ENCODE measurements at regions not wholly inside any gene's neighbourhood (a gene's known extent, or its start where the extent isn't known, plus 50 kb on each side); places are given as distances from the start of the nearest gene placed in this dataset.
"Not testable (repeated sequence)": the region's sequence is repeated elsewhere in the genome, so short reads cannot be mapped to it uniquely, and the experiment has no call there.

DNA sequence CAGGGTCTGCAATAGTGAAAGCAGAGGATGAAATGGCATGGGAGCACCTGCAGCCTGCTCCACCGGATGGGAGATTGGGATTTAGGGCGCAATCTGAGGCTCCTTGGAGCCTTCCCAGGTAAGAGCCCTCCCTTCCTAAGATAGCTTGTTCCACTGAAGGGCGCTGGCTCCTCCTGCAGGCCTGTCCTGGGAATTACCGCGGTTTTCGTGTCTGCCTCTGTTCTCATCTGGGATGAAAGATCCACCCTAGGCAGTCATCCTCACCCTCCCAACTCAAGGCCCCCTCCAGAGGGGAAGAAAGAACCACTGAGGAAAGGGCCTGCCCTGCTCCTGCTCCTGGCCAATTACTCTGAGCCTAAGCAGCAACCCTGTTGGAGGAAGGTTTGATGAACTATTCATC lies 547.5 kb downstream of the SMARCA1 start:
- DNase-seq (ENCODE audit: low read depth, low spot score) = peak; percentile 85

DNA sequence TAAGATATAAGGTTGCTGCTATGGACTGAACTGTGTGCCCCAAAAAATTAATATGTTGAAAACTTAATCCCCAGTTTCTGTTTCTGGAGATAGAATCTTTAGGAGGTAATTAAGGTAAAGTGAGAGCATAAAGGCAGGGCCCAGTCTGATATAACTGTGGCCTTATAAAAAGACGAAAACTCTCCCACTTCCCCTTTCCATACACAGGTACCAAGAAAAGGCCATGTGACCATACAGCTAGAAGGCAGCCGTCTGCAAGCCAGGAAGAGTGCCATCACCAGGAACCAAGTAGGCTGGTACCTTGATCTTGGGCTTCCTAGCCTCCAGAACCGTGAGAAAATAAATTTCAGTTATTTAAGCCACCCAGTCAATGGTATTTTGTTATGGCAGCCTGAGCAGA lies 550.3 kb downstream of the SMARCA1 start:
- no peak for DNase-seq (ENCODE audit: low read depth, low spot score)

DNA sequence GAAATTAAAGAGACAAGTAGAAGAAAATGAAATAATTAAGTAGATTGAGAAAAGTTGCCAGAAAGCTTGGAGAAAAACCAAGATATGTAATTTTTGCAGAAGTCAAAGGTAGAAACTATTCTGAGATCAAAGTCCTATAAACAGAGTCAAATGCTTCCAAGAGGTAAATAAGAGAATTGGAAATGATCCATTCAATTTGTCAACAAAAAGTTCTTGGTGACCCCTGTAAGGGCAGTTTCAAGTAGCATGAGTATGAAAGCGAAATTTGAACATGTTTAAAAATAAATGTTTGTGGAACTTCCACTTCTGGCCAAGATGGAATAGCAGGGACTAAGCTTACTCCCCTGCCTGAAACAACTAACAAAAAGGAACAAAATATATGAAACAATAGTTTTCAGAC lies 562.0 kb downstream of the SMARCA1 start:
- no peak for DNase-seq (ENCODE audit: low read depth, low spot score)

DNA sequence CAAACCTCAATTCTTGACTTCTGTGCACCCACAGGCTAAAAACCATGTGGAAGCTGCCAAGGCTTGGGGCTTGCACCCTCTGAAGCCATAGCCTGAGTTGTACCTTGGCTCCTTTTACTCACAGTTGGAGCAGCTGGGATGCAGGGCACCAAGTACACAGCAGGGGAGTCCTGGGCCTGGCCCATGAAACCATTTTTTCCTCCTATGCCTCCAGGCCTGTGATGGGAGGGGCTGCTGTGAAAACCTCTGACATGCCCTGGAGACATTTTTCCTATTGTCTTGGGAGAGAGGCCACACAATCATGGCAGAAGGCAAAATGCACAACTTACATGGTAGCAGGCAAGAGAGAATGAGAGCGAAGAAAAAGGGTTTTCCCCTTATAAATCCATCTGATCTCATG lies 568.6 kb downstream of the SMARCA1 start:
- DNase-seq (ENCODE audit: low read depth, low spot score) = not testable (repeated sequence)

DNA sequence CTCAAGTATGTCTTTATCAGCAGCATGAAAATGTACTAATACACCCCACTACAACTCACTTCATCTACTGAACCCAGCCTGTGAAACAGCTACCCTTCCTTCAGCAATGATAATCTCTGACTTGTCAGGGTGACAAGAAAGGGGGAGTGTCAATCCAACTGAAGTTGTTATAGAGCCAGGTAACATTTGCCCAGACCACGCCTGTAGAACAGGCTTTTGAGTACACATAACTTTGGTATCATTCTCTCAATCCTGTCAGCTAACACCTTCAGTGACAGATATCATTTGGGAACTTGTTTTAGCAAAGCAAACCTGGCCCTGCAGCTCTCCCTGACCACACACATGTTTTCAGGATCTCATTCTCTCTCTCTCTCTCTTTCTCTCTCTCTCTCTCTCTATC lies 592.2 kb downstream of the SMARCA1 start:
- no peak for DNase-seq (ENCODE audit: low read depth, low spot score)

DNA sequence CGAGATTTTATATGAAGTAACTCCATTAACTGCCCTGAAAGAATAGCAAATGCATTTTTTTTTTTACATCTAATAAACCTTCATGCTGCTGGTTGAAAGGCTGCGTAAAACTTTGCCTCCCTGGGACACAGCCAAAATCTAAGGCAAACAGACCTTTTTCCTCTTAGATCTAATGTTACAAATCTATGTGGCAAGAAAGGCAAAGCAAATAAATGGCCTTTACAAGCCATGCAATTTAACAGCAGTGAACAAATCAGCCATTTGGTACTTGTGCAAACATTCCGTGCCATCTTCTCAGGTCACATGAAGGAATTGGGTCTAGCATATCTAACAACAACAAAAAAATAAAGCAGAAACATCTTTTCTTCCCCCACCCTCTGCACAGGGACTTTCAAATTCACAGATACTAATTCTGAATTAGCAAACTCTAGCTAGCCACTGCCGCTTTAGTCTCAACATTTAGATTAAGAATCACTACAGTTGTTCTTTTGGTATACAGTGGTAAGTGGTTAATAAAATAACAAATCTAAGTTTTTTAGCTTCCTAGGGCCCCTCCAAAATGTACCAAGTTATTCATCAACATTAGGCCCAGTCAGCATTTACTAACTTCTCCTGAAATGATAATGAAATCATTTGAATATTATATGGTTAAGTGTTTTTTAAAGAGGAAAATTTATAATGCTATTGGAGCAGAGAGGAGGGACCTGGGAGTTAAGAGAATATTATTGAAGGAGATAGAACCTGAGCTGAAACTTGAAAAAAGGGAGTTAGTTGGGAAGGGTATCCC lies 593.8 kb downstream of the SMARCA1 start:
- no peak for DNase-seq (ENCODE audit: low read depth, low spot score)

DNA sequence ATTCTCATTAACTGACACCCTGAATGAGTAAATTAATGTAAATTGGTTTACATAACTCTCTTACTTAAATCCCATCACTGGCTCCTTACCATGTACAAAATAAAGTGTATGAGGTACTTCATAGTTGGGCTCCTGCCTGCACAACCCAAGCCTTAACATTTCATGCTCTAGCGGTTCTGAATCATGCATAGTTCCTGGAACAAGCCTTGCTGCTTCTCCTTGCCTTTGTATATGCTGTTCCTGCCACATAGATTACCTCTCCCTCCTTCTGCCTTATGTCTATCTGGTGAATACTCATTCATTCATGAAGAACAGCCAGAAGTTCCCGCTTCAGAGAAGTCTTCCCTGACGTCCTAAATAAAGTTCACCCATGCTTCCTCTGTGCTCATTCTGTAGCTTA lies 594.7 kb downstream of the SMARCA1 start:
- DNase-seq (ENCODE audit: low read depth, low spot score) = no peak

DNA sequence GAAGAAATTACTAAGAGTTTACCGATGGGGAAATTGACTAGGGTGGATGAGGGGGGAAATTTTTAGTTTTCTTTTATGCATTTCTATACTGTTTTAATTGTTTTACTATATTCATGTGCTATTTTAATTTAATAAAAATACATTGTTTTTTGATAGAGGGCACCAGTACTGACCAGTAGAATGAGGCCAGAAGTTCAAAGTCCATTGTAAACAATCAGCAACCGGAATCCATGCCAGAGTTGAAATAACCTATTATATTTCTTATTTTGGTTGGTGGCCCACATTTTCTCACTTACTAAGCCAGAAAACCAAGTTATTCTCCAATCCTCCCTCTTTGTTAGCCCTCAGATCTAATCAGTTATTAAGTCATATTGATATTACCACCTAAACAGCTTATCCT lies 595.9 kb downstream of the SMARCA1 start:
- DNase-seq (ENCODE audit: low read depth, low spot score) = no peak

DNA sequence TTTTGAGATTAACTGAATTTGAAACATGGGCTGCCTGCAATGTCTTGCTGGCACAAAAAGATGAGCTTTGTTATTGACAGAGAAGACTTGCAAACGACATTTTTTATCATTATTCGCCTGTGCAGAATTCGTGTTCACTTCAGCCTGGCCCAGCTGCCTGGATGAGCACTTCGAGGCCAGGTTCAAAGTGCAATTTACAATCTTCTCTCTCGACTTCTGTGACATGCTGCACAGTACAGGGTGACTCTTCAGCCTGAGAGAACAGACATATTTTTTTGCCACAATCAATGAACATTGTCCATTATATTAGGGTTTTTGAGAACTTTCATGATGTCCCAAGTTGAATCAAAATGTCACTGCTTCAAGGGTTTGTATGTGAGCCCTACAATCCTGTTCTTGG lies 616.5 kb downstream of the SMARCA1 start:
- DNase-seq (ENCODE audit: low read depth, low spot score) = no peak

DNA sequence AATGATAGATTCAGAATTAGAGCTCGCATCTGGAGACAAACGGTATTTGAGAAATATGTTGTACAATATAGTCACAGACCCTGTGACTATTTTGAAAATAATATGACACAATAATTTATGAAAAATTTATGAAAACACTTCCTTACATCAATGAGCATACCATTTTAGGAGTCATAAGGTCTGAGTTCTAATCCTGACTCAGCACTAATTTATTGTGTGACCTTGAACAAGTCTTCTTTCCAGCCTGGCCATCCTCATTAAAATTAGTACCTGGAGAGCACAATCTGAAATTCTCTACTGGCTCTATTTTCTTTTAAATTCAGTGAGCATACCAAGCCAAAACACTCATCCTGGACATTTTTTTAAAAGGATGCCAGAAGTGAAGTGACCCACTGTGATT lies 622.3 kb downstream of the SMARCA1 start:
- no peak for DNase-seq (ENCODE audit: low read depth, low spot score)

DNA sequence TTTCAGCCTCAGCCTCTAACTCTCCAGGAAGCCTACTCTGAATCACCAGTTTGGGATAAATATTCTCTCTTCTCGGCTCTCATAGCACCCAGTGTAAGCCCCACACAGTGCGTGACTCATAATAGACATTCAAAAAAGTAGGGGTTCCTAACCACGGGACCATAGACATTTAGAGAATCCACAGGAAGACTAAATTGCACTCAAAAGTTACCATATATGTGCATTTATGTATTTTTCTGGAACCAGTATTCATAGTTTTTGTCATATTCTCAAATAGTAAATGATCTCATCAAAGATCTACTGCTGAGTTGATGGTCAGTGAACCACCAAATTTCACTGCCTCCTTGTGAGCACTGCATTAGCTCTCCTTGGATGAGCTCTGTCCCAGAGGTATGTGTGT lies 625.7 kb downstream of the SMARCA1 start:
- no peak for DNase-seq (ENCODE audit: low read depth, low spot score)

DNA sequence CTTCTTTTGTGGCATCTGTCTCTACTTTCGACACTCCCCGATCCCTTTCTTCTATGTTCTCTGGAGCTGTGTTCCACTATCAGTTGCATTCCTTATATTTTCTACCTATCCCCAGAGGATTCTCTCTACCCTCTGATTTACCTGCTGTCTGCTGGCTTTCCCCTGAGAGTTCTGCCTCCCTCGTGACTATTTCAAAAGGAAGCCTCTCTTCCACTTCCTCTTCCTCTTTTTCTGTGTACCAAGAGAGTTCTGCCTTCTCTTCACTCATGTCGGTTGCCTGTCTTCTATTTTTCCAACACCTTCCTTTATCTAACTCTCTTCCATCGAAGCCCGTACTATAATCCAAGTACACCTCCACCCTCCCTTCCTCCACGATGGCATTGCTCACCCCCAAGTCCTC lies 631.7 kb downstream of the SMARCA1 start:
- DNase-seq (ENCODE audit: low read depth, low spot score) = no peak

DNA sequence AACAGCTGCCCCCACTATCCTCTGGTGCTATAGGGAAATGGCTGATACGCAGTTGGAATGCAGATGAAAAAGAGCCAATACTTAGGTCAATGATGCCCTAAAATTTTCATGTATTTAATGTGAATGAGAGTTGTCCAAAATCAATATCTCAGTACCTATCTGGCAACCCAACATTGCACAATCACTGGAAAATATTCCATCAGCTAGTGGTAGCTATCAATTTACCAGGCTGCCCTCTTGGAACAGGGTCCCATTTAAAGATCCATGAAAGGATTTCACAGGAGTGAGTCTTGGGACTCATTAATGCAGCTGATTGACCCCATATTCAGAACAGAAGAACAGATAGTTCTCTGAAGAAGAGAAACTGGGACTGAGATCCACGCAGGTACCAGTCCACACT lies 638.9 kb downstream of the SMARCA1 start:
- no peak for DNase-seq (ENCODE audit: low read depth, low spot score)

DNA sequence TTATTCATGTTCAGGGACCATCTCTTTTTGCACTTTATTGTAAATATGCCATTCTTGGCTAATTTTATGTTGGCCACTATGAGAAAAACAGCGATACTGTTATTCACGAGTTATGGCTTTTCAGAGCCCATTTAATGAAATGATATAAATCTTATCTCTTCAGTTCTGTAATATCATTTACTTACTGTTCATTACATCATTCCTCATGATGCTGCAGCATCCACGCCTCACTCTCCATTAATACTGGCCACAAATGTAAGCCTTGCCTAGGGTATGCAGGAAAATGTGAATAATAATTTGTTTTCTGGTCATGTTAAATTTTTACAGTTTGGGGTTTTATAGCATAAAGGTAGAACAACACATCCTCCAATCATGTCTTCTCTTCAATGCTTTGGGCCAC lies 639.6 kb downstream of the SMARCA1 start:
- no peak for DNase-seq (ENCODE audit: low read depth, low spot score)

DNA sequence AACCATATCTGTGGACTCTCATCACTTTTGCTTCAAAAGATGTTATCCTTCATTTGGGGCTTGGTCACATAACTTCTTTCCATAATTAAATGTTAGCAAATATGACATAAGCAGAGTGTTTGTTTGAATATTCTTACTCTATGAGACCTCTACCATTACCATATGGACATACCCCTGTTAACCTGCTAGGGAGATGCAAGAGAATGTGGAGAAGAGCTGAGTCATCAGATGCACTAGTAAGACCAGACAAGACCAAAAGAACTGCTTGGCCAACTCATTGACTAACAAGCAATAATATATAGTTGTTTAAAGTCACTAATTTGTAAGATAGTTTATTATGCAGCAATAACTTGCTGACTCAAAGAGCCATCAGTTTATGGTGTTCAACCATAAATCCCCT lies 652.9 kb downstream of the SMARCA1 start:
- no peak for DNase-seq (ENCODE audit: low read depth, low spot score)

DNA sequence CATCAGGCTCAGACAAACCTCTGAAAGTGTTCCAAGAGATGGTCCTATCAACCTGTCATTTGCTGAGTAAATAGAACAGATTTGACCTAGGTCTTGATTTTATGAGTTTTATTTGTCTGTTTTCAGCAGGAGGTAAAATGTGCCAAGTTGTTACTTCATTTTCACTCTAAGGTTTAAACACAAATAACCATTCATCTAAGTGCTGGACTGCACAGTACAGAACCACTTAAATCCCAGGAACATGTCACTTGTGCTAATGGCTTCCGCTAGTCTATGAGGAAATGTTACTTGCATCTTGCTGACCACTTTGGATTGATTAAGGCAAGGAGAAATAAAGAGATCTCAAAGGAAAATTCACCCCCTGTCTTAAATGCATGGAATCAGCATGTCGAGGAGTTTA lies 660.7 kb downstream of the SMARCA1 start:
- DNase-seq (ENCODE audit: low read depth, low spot score) = no peak

DNA sequence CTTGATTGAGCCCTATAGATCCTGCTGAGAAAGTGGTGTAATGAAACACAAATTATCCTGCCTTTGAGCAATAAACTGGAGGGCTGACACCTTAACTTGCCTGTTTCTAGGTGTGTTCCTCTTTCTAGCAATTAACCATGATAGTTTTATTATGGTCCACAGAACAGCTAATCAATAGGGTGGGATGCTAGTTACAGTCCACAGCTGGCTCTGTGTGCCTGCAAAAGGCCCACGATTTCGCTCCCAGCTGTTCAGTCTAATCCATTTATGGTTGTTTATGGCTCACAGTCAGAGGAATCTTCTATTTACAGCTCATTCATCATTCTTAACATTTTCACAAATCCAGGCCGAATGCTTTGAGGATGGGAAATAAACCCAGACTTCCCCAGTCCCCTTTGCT lies 674.9 kb downstream of the SMARCA1 start:
- DNase-seq (ENCODE audit: low read depth, low spot score) = no peak

DNA sequence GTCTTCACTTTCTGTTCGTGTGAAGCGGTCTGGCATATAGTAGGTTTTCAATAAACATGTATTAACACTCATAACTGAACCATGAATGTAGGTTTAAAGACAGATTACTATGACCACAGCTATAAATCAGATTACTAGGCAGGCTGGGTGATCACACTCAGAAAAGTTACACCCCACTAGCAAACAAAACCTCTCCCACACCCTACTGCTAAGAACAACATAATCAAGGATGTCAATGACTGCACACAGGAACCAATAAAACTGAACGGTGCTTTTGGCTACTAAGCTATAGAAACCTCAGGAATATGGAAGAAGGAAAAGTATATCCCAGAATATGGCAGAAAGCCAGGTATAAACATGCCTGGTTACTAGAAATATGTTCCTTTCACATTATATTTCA lies 676.9 kb downstream of the SMARCA1 start:
- no peak for DNase-seq (ENCODE audit: low read depth, low spot score)

DNA sequence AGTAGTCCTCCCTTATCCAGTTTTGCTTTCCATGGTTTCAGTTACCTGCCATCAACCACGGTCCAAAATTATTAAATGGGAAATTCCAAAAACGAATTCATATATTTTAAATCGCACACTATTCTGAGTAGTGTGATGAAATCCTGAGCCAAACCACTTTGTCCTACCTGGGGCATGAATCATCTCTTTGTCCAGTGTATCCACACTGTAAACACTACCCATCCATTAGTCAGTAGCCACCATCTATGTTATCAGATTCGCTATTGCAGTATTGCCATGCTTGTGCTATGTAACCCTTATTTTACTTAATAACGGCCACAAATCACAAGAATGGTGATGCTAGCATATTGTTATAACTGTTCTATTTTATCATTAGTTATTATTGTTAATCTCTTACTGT lies 704.6 kb downstream of the SMARCA1 start:
- DNase-seq (ENCODE audit: low read depth, low spot score) = no peak

DNA sequence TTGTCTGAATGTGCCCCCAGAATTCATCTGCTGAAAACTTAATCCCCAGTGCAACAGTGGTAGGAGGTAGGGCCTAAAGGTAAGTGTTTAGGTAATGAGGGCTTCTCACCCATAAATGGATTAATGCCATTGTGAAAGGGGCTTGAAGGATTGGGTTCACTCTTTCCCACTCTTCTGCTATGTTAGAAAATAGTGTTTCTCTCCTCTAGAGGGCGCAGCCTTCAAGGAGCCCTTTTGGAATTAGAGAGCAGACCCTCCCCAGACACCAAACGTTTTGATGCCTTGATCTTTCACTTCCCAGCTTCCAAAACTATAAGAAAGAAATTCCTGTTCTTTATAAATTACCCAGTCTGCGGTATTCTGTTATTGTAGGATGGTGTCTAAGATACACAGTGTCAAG lies 706.4 kb downstream of the SMARCA1 start:
- peak; percentile 36 for DNase-seq (ENCODE audit: low read depth, low spot score)

DNA sequence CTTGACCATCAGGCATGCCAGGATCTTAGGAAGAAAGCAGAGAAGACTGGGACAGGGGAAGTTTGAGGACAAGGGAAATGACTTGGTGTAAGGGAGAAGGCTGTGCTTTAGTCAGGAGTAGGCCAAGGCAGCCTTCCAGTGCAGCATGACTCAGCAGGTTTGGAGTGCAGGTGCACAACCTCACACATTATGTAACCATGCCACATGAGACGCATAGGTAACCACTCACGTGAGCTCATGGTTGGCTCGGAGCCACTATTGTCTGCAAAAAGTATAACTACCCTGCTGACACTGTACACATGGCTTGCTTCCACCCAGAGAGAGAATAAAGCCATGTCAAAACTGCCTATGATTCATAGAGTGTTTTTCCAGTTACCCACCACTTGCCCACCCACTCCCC lies 715.9 kb downstream of the SMARCA1 start:
- DNase-seq (ENCODE audit: low read depth, low spot score) = peak; percentile 14

DNA sequence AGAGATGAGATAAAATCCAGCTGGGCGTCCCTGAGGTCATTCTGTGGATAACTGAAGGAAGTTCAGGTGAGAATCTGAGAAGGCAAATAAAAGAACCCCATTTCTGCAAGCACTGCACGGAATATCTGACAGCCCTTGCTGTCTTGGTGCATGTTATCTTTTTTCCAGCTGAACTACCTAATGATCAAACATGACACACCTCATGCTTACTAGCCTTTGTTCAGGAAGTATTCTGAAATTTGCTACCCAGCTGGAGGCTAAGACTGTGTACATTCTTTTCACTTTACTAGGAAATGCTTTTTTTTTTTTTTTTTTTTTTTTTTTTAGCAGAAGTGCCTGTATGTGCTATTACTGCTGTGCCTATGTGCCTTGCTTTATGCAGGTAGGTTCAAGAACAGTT lies 718.1 kb downstream of the SMARCA1 start:
- DNase-seq (ENCODE audit: low read depth, low spot score) = no peak

DNA sequence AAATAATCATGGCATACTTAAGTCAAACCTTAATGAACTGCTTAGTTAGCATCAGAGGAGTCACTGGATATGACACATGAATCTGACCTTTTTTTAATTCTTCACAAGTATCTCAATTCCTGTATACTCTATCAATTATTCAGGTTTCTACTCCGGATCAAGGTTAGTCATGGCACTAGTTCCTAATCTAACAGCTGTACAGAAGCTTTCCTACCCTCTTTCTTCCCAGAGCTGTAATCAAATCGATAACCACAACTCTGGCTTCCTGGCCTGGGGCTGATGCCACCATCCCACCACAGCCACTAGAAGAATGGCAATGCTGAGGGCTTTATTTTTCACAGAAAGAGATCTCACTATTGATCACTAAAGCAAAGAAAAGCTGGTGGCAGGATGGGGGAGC lies 718.5 kb downstream of the SMARCA1 start:
- DNase-seq (ENCODE audit: low read depth, low spot score) = no peak

DNA sequence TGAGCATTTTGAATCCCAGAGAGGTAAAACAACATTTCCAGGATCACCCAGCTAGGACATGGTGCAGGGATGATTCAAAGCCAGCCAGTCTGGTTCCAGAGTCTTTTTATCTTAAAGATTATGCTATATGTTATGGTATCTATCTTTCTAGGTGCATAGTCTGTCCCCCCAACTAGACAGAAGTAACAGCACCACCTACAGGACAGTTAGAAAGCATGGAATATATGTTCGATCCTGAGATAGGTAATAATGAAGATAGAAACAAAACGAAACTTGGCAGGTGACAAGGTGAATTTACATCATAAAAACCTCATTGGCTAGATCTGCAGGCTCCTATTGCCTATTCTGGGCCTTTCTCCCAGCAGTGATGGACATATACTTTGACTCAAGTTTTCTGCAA lies 723.2 kb downstream of the SMARCA1 start:
- peak; percentile 1 for DNase-seq (ENCODE audit: low read depth, low spot score)
